ENCODE measurements at regions not wholly inside any gene's neighbourhood (a gene's known extent, or its start where the extent isn't known, plus 50 kb on each side); places are given as distances from the start of the nearest gene placed in this dataset.

- no peak for DNase-seq
These were observed 61.4 kb downstream of the ZXDA start for GRCh38 chrX:57848857-57849256.

DNA sequence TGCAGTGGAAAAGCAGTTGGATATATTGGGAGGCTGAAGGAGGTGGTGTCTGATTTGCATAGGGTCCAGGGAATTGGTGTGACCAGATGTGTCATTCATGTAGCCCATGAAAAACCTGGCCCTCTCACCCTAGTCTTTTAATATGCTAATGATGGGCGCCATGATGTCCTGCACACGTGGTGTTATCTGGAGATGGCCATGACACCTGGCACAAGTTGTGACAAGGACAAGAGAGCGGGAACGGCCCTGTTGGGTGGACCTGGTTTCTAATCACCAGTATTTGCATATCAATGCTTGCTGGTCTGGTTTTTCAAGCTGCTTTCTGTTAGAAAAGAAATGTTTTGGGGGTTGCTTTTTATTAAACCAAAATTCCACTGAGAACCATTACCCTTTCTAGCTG lies 87.4 kb downstream of the ZXDA start:
- no peak for DNase-seq

DNA sequence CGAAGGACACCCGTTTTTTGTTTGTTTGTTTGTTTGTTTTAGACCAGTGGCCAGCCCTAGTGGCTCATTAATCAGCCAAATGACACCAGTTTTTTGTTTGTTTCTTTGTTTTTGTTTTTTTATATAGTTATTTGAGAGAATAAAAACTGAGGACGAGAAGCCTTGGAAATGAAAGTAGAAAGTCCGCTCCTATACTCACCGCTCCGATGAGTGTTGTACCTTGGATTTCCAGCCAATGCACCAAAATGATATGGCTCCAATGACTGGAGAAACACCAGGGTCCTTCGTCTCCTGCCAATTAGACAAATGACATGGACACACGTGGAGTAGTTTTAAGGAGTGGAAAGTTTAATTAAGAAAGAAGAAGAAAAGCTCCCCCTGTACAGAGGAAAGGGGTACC lies 87.9 kb downstream of the ZXDA start:
- no peak for DNase-seq

DNA sequence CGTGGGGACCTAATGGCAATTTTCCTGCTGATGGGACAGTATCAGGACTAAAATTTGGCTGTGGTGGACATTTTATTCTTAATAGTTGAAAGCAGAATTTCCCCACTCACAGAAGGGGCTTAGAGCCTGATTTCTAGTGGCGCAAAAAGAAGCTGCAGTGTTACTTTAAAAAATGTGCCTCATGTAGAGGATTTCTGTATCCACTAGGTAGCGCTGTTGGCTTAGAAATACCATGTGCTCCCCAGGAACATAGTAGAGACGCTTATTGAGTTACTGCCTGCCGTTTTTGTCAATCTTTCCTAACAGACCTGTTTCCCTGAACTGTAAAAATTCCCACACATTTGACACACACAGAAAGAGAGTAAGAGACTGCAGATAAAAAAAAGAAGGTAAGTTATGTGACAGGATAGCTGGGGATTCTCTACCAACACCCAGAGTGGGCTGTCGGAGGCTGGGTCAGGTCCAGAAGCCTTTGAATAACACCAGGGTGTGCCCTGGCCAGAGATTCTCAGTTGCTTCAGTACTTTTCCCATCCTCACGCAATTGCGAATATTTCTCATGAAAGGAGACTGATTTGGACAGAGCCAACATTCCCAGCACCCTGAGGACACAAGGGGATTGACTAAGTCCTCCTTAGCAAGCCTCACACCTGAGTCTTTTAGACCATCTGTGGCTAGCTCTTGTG lies 88.4 kb downstream of the ZXDA start:
- peak; percentile 75 for DNase-seq

GRCh38 chrX:57817302-57817701 lies 93.0 kb downstream of the ZXDA start:
- DNase-seq = no peak

- no peak for DNase-seq
These were observed 92.6 kb upstream of the NLRP2B start for GRCh38 chrX:57772637-57773036.

- no peak for DNase-seq
These were observed 91.6 kb upstream of the NLRP2B start for GRCh38 chrX:57771689-57772088.

GRCh38 chrX:57752866-57753265 lies 72.8 kb upstream of the NLRP2B start:
- DNase-seq = no peak

DNA sequence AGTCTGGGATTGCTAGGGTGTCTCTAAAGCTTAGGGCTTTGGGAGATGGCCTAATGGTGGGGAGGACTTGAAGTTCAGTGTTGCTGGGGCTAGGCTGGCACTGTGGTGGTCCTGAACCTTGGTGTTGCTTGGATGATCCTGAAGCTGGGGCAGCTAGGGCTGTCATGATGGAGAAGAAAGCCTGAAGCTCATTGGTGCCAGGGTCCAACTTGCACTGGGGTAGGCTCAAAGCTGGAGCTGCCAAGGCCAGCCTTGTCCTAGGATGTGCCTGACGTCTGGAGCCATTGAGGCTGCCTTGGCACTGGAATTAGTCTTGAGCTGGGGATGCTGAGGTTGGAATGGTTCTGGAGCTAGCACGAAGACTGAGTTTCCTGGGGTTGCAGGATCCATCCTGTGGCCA lies 61.0 kb upstream of the NLRP2B start:
- DNase-seq = no peak

DNA sequence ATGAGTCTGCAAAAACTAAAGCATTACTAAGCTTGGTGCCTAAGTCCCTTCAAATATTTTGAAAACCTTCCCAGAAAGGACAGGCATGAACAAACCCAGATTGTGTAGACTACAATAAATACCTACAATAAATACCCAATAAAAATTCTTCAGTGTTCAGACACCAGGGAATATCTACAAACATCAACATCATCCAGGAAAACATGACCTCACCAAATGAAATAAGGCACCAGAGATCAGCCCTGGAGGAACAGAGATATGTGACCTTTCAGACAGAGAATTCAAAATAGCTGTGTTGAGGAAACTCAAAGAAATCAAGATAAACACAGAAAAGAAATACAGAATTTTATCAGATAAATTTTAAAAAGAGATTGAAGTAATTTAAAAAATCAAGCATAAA lies 57.8 kb upstream of the NLRP2B start:
- no peak for DNase-seq
